IMR-90 (cell line): ENCODE measurements at regions not wholly inside any gene's neighbourhood (a gene's known extent, or its start where the extent isn't known, plus 50 kb on each side); places are given as distances from the start of the nearest gene placed in this dataset.

Experiments used
- ATAC-seq: fragments of 200-7000 bp; cut with Tn5 transposase; 2 replicates; pipeline ENCODE4 v1.9.1; 2020; ENCODE audit warnings: low read depth, mild to moderate bottlenecking, moderate library complexity
- BruUV-seq: library from RNA; stranded (reverse); fragments of 400-500 nt; replicated peaks from 2 replicates; lab custom pipeline; 2021; lab: Mats Ljungman, UMichigan
- CTCF ChIA-PET: fragments of 300-600 bp; formaldehyde crosslinking; extraction: SDS; loops from one replicate; lab custom pipeline; 2021; ENCODE audit warnings: antibody characterized with exemption; lab: Yijun Ruan, JAX
- POLR2A ChIA-PET: fragments of 300-600 bp; sonication (Branson Sonifier 250); formaldehyde crosslinking; loops from one replicate; lab custom pipeline; 2022; ENCODE audit warnings: antibody characterized with exemption; ENCODE audit not compliant: unreplicated experiment; lab: Charles Lee
- DNase-seq: peaks from one replicate; pipeline ENCODE4 v3.0.0; 2013
- H2AFZ ChIP-seq: replicated peaks from 2 replicates; pipeline ENCODE3; 2013; ENCODE audit warnings: low read length, mild to moderate bottlenecking; ENCODE audit not compliant: poor library complexity
- H2AK5ac ChIP-seq: 2 replicates; pipeline ENCODE4 v1.6.1; 2013; ENCODE audit warnings: low read depth, low read length, inconsistent platforms
- H2AK9ac ChIP-seq: replicated peaks from 2 replicates; pipeline ENCODE3; 2013; ENCODE audit warnings: mild to moderate bottlenecking, low read depth, low read length, moderate library complexity; ENCODE audit not compliant: poor library complexity
- H2BK120ac ChIP-seq: 2 replicates; pipeline ENCODE4 v1.6.1; 2013; ENCODE audit warnings: low read depth, low read length, inconsistent platforms
- H2BK15ac ChIP-seq: 3 replicates; pipeline ENCODE4 v1.6.1; 2013; ENCODE audit warnings: low read depth, low read length, inconsistent platforms
- H2BK20ac ChIP-seq: 2 replicates; pipeline ENCODE4 v1.6.1; 2013; ENCODE audit warnings: low read depth, mild to moderate bottlenecking, inconsistent platforms, low read length, moderate library complexity
- H2BK5ac ChIP-seq: 2 replicates; pipeline ENCODE4 v1.6.1; 2013; ENCODE audit warnings: mild to moderate bottlenecking, low read depth, low read length, inconsistent platforms; ENCODE audit not compliant: poor library complexity, severe bottlenecking
- H3K14ac ChIP-seq: replicated peaks from 2 replicates; pipeline ENCODE4 v1.6.1; 2013; ENCODE audit warnings: low read depth, low read length, inconsistent platforms
- H3K18ac ChIP-seq: 2 replicates; pipeline ENCODE4 v1.6.1; 2013; ENCODE audit warnings: low read depth, low read length, control low read depth
- H3K23ac ChIP-seq: 2 replicates; pipeline ENCODE4 v1.6.1; 2013; ENCODE audit warnings: low read depth, low read length, inconsistent platforms
- H3K27ac ChIP-seq: 2 replicates; pipeline ENCODE4 v1.5.1; 2013; ENCODE audit warnings: mild to moderate bottlenecking, control low read depth, low read length; ENCODE audit not compliant: insufficient read depth
- H3K27me3 ChIP-seq: 2 replicates; pipeline ENCODE4 v1.6.1; 2013; ENCODE audit warnings: low read length; ENCODE audit not compliant: control insufficient read depth, insufficient read depth
- H3K36me3 ChIP-seq: 2 replicates; pipeline ENCODE4 v1.6.1; 2013; ENCODE audit warnings: low read length, mixed read lengths; ENCODE audit not compliant: control insufficient read depth, insufficient read depth
- H3K4ac ChIP-seq: 2 replicates; pipeline ENCODE4 v1.6.1; 2013; ENCODE audit warnings: low read depth, low read length, inconsistent platforms
- H3K4me1 ChIP-seq: 2 replicates; pipeline ENCODE4 v1.6.1; 2013; ENCODE audit warnings: low read length, mixed read lengths; ENCODE audit not compliant: control insufficient read depth, insufficient read depth
- H3K4me2 ChIP-seq: 2 replicates; pipeline ENCODE4 v1.6.1; 2013; ENCODE audit warnings: low read depth, mild to moderate bottlenecking, control low read depth, low read length, moderate library complexity
- H3K4me3 ChIP-seq: 2 replicates; pipeline ENCODE4 v1.5.1; 2013; ENCODE audit warnings: low read depth, mild to moderate bottlenecking, control low read depth, low read length, moderate library complexity; ENCODE audit not compliant: insufficient read depth
- H3K56ac ChIP-seq: 2 replicates; pipeline ENCODE4 v1.6.1; 2013; ENCODE audit warnings: low read length, inconsistent platforms; ENCODE audit not compliant: insufficient read depth; ENCODE audit errors: extremely low read depth
- H3K79me1 ChIP-seq, 2 experiments: 2 replicates each; pipeline ENCODE4 v1.6.1; 2013; ENCODE audit warnings: low read length in 2 of 2, inconsistent platforms in 1 of 2, low read depth in 1 of 2
- H3K9ac ChIP-seq: 2 replicates; pipeline ENCODE4 v1.6.1; 2013; ENCODE audit warnings: low read depth, low read length, control low read depth
- H3K9me1 ChIP-seq: 2 replicates; pipeline ENCODE4 v1.6.1; 2013; ENCODE audit warnings: low read length, inconsistent platforms; ENCODE audit not compliant: insufficient read depth
- H3K9me3 ChIP-seq: 2 replicates; pipeline ENCODE4 v1.6.1; 2013; ENCODE audit warnings: low read length; ENCODE audit not compliant: control insufficient read depth, insufficient read depth
- H4K20me1 ChIP-seq: 2 replicates; pipeline ENCODE4 v1.6.1; 2013; ENCODE audit warnings: low read length, inconsistent platforms; ENCODE audit not compliant: insufficient read depth
- H4K5ac ChIP-seq: 2 replicates; pipeline ENCODE4 v1.6.1; 2013; ENCODE audit warnings: mild to moderate bottlenecking, low read depth, low read length, control low read depth
- H4K8ac ChIP-seq, 2 experiments: 2 replicates each; pipeline ENCODE4 v1.6.1; 2013; ENCODE audit warnings: low read depth in 2 of 2, low read length in 2 of 2, control low read depth in 1 of 2, inconsistent platforms in 1 of 2
- H4K91ac ChIP-seq: 2 replicates; pipeline ENCODE4 v1.6.1; 2013; ENCODE audit warnings: low read depth, low read length, inconsistent platforms; ENCODE audit not compliant: insufficient read depth
- CHD1 ChIP-seq: IDR thresholded peaks from 2 replicates; pipeline ENCODE4 v1.6.1; 2012; ENCODE audit warnings: low read depth, low read length, improper control_type of control experiment
- FOS ChIP-seq: fragments of 150-350 bp; IDR thresholded peaks from 2 replicates; pipeline ENCODE4 v1.6.1; 2016; ENCODE audit warnings: low read depth, low read length
- MAFK ChIP-seq: IDR thresholded peaks from 2 replicates; pipeline ENCODE4 v1.6.1; 2012; ENCODE audit warnings: low read depth, low read length, improper control_type of control experiment
- MXI1 ChIP-seq: IDR thresholded peaks from 2 replicates; pipeline ENCODE4 v1.6.1; 2012; ENCODE audit warnings: low read depth, mild to moderate bottlenecking, low read length, moderate library complexity, borderline replicate concordance
- NFE2L2 ChIP-seq: fragments of 150-350 bp; IDR thresholded peaks from 2 replicates; pipeline ENCODE4 v1.6.1; 2016; ENCODE audit warnings: low read depth, mild to moderate bottlenecking, low read length
- POLR2A ChIP-seq: IDR thresholded peaks from 2 replicates; pipeline ENCODE4 v1.6.1; 2012; ENCODE audit warnings: mild to moderate bottlenecking, low read depth, low read length
- RFX5 ChIP-seq: IDR thresholded peaks from 2 replicates; pipeline ENCODE4 v1.8.0; 2012; ENCODE audit warnings: low read depth, mild to moderate bottlenecking, low read length, moderate library complexity
- USF2 ChIP-seq: fragments of 150-350 bp; IDR thresholded peaks from 2 replicates; pipeline ENCODE4 v1.6.1; 2017; ENCODE audit warnings: mild to moderate bottlenecking, antibody characterized with exemption, low read length, low read depth
- WGBS, 2 experiments: methylation state at CpG; one replicate each; pipeline versions ENCODE4 v1.1.5 to v1.1.7; 2013; ENCODE audit warnings: missing lambda C conversion rate in 2 of 2; ENCODE audit not compliant: insufficient read length in 1 of 2; ENCODE audit errors: extremely low coverage in 2 of 2; 5-methylcytosine and 5-hydroxymethylcytosine counted together
- dilution Hi-C: fragments of 300-500 bp; cut with HindIII; formaldehyde crosslinking; loops from one replicate; pipeline ENCODE4 v1.14.3; 2018; ENCODE audit warnings: low sequenced_read_pairs; ENCODE audit not compliant: unreplicated experiment
- in situ Hi-C: fragments of 300-500 bp; cut with MboI; formaldehyde crosslinking; loops from 3 replicates; pipeline ENCODE4 v1.14.3; 2019; ENCODE audit warnings: low sequenced_read_pairs, inconsistent platforms, mixed read lengths
- intact Hi-C: fragments of 100-400 bp; cut with micrococcal nuclease; formaldehyde crosslinking; loops from 2 replicates; pipeline ENCODE4 v1.10.0; 2022

GRCh38 chr7:12826079-12826478 is 138.6 kb downstream of the ARL4A start:
- Histone ChIP-seq H3K14ac (no peak overlapping the region), H4K20me1 (no peaks in the 10 kb centered on the region), H2BK120ac (no peak overlapping the region), H4K5ac (no peak overlapping the region), H3K18ac (no peak overlapping the region), H3K79me1 (no peaks in the 10 kb centered on the region), H3K56ac (no peak overlapping the region), H3K9ac (no peak overlapping the region), H3K4me1 (no peaks in the 10 kb centered on the region; the same call in 1 of the 2 replicates), H2AK9ac (no peak overlapping the region), H2BK20ac (no peak overlapping the region), H3K9me3 (no peaks in the 10 kb centered on the region), H3K27ac (no peak overlapping the region), H3K27me3 (no peaks in the 10 kb centered on the region), H3K36me3 (no peaks in the 10 kb centered on the region), H4K91ac (no peak overlapping the region), H2BK5ac (no peak overlapping the region), H4K8ac (no peak overlapping the region), H2BK15ac (no peak overlapping the region), H3K4me3 (no peak overlapping the region), H2AK5ac (no peak overlapping the region), H3K4ac (no peak overlapping the region), H3K23ac (no peak overlapping the region), H2AFZ (no peak overlapping the region), H3K4me2 (no peak overlapping the region), H3K9me1 (no peaks in the 10 kb centered on the region)
- in situ Hi-C loops (no loop called here), dilution Hi-C loops (no loop called here), intact Hi-C loops (no loop called here)
- CTCF ChIA-PET: no interaction called here
- no CpG with 5 or more reads among the region's 1 CpG for WGBS, 2 experiments
- ATAC-seq: no peak
- DNase-seq: no peak
- POLR2A ChIA-PET: no interaction called here
- BruUV-seq: no TSS peak
- TF ChIP-seq CHD1 (no peak), USF2 (no peak), NFE2L2 (no peak), FOS (no peak), RFX5 (no peak), POLR2A (no peak), MXI1 (no peak), MAFK (no peak)
